Omental fat pad (tissue), 3 donors: ENCODE measurements at regions not wholly inside any gene's neighbourhood (a gene's known extent, or its start where the extent isn't known, plus 50 kb on each side); places are given as distances from the start of the nearest gene placed in this dataset.

Experiments
- ATAC-seq: fragments of 150-250 bp; one replicate; pipeline ENCODE4 v1.9.1; 2016; ENCODE audit warnings: mild to moderate bottlenecking, moderate library complexity; ENCODE audit not compliant: low FRiP score
- DNase-seq: peaks from one replicate; pipeline ENCODE4 v3.0.0-alpha.2; 2019; ENCODE audit warnings: low spot score
- TF ChIP-seq, protein P1 (sequence below), 3 donors: fragments of 450-650 bp; IDR thresholded peaks; one replicate each; pipeline ENCODE4 v1.5.1; 2016 to 2017; ENCODE audit warnings: antibody characterized with exemption in 3 of 3, mild to moderate bottlenecking in 3 of 3, moderate library complexity in 2 of 3

- TF ChIP-seq, protein P1, sequence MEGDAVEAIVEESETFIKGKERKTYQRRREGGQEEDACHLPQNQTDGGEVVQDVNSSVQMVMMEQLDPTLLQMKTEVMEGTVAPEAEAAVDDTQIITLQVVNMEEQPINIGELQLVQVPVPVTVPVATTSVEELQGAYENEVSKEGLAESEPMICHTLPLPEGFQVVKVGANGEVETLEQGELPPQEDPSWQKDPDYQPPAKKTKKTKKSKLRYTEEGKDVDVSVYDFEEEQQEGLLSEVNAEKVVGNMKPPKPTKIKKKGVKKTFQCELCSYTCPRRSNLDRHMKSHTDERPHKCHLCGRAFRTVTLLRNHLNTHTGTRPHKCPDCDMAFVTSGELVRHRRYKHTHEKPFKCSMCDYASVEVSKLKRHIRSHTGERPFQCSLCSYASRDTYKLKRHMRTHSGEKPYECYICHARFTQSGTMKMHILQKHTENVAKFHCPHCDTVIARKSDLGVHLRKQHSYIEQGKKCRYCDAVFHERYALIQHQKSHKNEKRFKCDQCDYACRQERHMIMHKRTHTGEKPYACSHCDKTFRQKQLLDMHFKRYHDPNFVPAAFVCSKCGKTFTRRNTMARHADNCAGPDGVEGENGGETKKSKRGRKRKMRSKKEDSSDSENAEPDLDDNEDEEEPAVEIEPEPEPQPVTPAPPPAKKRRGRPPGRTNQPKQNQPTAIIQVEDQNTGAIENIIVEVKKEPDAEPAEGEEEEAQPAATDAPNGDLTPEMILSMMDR (IDR thresholded peaks at IDR 0.05), result no peak
- ATAC-seq, result no peak
- DNase-seq, result no peak
Observed at GRCh38 chr4:167424341-167425256, 190.3 kb upstream of the SPOCK3 start.

DNA sequence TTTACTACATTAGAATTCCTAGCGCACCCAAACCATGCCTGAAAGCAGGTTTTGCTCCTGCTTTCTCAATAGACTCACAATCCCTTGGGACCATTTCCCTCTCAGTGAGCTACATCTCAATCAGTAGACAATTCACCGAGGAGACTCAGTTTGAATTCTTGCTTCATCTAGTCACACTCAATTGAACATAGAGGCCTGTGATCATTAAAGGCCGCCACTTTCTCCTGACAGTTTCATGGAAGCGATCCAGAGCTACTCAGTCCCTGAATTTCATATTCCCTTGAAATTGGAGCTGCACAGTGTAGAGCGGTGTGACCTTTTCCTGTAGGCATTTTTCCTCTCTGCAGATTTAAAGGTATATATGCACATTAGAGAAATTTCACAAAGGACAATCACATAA lies 193.9 kb upstream of the SPOCK3 start:
- no peak for ATAC-seq
- no peak for DNase-seq
- TF ChIP-seq, protein P1 (IDR thresholded peaks at IDR 0.05), result no peak

- DNase-seq (no peak), ATAC-seq (no peak)
- TF ChIP-seq, protein P1 (IDR thresholded peaks at IDR 0.05), result no peak
Observed at GRCh38 chr4:167431371-167431770, 197.1 kb upstream of the SPOCK3 start.

DNA sequence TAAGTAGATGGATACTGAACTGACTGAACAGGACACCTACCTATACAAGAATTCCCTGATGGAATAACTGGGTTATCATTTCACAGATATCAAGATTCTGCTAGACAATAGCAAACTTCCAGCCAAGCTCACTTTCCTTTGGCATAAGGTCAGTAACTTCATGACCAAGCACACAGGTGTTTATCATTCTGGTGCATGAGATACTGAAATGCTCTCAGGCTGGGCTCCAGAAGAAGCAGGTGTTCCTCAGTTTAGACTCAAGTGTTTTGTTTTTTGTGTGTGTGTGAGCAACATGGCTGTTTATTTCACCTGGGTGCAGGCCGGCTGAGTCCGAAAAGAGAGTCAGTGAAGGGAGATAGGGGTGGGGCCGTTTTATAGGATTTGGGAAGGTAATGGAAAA lies 201.5 kb upstream of the SPOCK3 start:
- ATAC-seq (no peak), DNase-seq (no peak)
- TF ChIP-seq, protein P1 (IDR thresholded peaks at IDR 0.05), result no peak

DNA sequence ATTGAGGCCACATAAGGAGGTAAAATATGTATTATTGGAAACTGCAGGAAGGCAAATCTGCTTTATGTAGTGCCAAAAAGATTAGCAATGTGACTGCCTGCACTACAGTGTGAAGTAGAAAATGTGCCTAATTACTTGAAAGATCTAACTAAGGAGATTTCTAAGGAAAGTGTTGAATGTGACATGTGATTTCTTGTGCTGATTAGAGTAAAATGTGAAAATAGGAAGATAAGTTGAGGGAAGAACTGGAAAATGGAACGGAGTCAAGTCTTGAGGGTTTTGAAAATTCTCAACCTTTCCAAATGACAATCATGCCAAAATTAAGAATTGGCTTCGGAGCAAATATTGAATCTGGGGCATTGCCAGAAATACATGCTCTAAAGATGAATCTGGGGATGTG lies 209.5 kb upstream of the SPOCK3 start:
- no peak for DNase-seq
- no peak for ATAC-seq
- TF ChIP-seq, protein P1 (IDR thresholded peaks at IDR 0.05), result no peak

DNA sequence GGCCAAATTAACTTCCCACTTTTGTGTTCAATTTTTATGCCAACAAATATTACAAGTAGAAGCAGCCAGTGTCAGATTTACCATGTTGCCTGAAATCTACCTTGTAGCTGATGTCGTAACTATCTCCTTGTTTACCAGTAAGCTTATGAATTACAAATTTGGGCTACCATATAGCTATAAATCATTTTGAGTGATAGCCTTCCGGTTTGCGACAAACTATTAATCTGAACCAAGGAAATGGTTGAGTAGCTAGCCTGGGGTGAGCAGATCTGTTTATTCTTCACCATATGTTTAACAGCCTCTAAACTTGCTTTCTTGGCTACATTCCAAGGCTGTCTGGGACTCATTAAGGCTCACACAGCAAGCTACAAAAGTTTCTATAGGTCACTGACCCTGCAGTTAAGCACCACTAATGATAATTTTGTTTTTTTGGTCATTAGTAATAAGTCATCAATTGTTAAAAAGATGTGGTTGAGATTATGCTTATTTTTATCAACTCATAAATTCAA lies 218.7 kb upstream of the SPOCK3 start:
- DNase-seq (no peak), ATAC-seq (no peak)
- TF ChIP-seq, protein P1 (IDR thresholded peaks at IDR 0.05), result no peak

GRCh38 chr4:167456619-167457018 lies 222.3 kb upstream of the SPOCK3 start:
- no peak for ATAC-seq
- no peak for DNase-seq

More at GRCh38 chr4:167456619-167457018, 222.3 kb upstream of the SPOCK3 start:
- TF ChIP-seq, protein P1 (IDR thresholded peaks at IDR 0.05), result no peak
